Endodermal cell (in vitro differentiated cells): ENCODE measurements at regions not wholly inside any gene's neighbourhood (a gene's known extent, or its start where the extent isn't known, plus 50 kb on each side); places are given as distances from the start of the nearest gene placed in this dataset.

Experiments
- DNase-seq: peaks from one replicate; pipeline ENCODE4 v3.0.0-alpha.2; 2017
- H3K27ac ChIP-seq: 2 replicates; pipeline ENCODE4 v1.5.1; 2013; ENCODE audit warnings: mild to moderate bottlenecking, low read depth, low read length, moderate library complexity
- H3K27me3 ChIP-seq: 2 replicates; pipeline ENCODE4 v1.6.1; 2013; ENCODE audit warnings: mild to moderate bottlenecking, low read length, moderate library complexity; ENCODE audit not compliant: insufficient read depth, control insufficient read depth, poor library complexity, severe bottlenecking
- H3K36me3 ChIP-seq: 2 replicates; pipeline ENCODE4 v1.7.0; 2013; ENCODE audit warnings: mild to moderate bottlenecking, low read length, moderate library complexity; ENCODE audit not compliant: control insufficient read depth, insufficient read depth
- H3K4me1 ChIP-seq: one replicate; pipeline ENCODE4 v1.7.0; 2013; ENCODE audit warnings: low read length; ENCODE audit not compliant: control insufficient read depth, insufficient read depth
- H3K4me3 ChIP-seq: 2 replicates; pipeline ENCODE4 v1.5.1; 2013; ENCODE audit warnings: mild to moderate bottlenecking, low read length, moderate library complexity
- H3K9ac ChIP-seq: 2 replicates; pipeline ENCODE4 v1.6.1; 2013; ENCODE audit warnings: mild to moderate bottlenecking, low read length, moderate library complexity; ENCODE audit not compliant: poor library complexity, severe bottlenecking; ENCODE audit errors: extremely low read depth
- H3K9me3 ChIP-seq: 2 replicates; pipeline ENCODE4 v1.6.1; 2013; ENCODE audit warnings: mild to moderate bottlenecking, low read length, moderate library complexity; ENCODE audit not compliant: control insufficient read depth
- H3K27ac Mint-ChIP-seq: 2 replicates; pipeline ENCODE4 v1.8.0; 2020; ENCODE audit warnings: mixed read lengths
- H3K27me3 Mint-ChIP-seq: 2 replicates; pipeline ENCODE4 v1.8.0; 2021; ENCODE audit warnings: mild to moderate bottlenecking, mixed read lengths; ENCODE audit not compliant: insufficient read depth
- H3K36me3 Mint-ChIP-seq: 2 replicates; pipeline ENCODE4 v1.8.0; 2020; ENCODE audit warnings: low read depth, mixed read lengths
- H3K4me1 Mint-ChIP-seq: 2 replicates; pipeline ENCODE4 v1.8.0; 2020; ENCODE audit warnings: mixed read lengths
- H3K4me3 Mint-ChIP-seq: 2 replicates; pipeline ENCODE4 v1.8.0; 2020; ENCODE audit warnings: mild to moderate bottlenecking, moderate library complexity, mixed read lengths
- H3K9me3 Mint-ChIP-seq: 2 replicates; pipeline ENCODE4 v1.8.0; 2020; ENCODE audit warnings: mild to moderate bottlenecking, mixed read lengths
- WGBS, 2 experiments: methylation state at CpG; one replicate each; pipeline versions ENCODE4 v1.1.5 to v1.1.7; 2013; ENCODE audit warnings: missing lambda C conversion rate in 2 of 2, mixed read lengths in 1 of 2; ENCODE audit not compliant: insufficient coverage in 1 of 2, insufficient read length in 1 of 2; 5-methylcytosine and 5-hydroxymethylcytosine counted together
- TF ChIP-seq, protein P1 (sequence below): fragments of 200-600 bp; sonication (generic); conservative IDR thresholded peaks from 2 replicates; pipeline ENCODE4 v1.5.0; 2021; ENCODE audit warnings: antibody characterized with exemption, mild to moderate bottlenecking

DNA sequence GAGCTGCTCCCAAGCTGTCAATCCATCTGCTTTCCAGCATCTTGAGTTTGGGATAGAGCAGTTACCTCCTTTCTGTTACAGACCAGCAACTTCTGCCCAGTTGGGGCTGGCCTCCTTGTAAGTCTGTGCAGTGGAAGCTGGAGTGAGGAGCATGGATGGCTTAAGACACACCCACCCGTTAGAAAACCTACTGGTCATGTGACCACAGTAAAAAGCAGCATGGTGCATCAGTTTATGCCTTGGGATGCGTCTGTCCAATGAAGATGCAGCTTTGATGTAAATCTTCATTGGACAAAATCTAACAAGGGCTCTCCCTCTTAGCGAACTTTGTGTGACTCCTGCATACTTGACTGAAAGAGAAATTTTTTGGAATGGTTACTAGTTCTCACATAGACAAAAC, 453.5 kb downstream of the TYW1 start:
- peaks cover 3% of the 10 kb centered on the region for H3K4me1 ChIP-seq
- H3K9me3 Mint-ChIP-seq, result peaks cover 5% of the 10 kb centered on the region
- no peak overlapping the region for H3K27ac ChIP-seq
- WGBS, 2 experiments, result 79 to 92% methylated on average over 2 to 3 of the region's 3 CpGs
- H3K4me1 Mint-ChIP-seq, result peaks cover 29% of the 10 kb centered on the region
- H3K27me3 ChIP-seq, result no peaks in the 10 kb centered on the region
- no peak overlapping the region for H3K4me3 ChIP-seq
- H3K27ac Mint-ChIP-seq, result no peak overlapping the region
- TF ChIP-seq, protein P1, sequence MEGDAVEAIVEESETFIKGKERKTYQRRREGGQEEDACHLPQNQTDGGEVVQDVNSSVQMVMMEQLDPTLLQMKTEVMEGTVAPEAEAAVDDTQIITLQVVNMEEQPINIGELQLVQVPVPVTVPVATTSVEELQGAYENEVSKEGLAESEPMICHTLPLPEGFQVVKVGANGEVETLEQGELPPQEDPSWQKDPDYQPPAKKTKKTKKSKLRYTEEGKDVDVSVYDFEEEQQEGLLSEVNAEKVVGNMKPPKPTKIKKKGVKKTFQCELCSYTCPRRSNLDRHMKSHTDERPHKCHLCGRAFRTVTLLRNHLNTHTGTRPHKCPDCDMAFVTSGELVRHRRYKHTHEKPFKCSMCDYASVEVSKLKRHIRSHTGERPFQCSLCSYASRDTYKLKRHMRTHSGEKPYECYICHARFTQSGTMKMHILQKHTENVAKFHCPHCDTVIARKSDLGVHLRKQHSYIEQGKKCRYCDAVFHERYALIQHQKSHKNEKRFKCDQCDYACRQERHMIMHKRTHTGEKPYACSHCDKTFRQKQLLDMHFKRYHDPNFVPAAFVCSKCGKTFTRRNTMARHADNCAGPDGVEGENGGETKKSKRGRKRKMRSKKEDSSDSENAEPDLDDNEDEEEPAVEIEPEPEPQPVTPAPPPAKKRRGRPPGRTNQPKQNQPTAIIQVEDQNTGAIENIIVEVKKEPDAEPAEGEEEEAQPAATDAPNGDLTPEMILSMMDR, result no peak
- no peak overlapping the region for H3K4me3 Mint-ChIP-seq
- H3K9me3 ChIP-seq, result peaks cover 5% of the 10 kb centered on the region
- H3K9ac ChIP-seq, result no peak overlapping the region
- no peaks in the 10 kb centered on the region for H3K27me3 Mint-ChIP-seq
- H3K36me3 Mint-ChIP-seq, result no peaks in the 10 kb centered on the region
- H3K36me3 ChIP-seq, result no peaks in the 10 kb centered on the region
- no peak for DNase-seq

GRCh38 chr7:67451306-67451705, 454.7 kb downstream of the TYW1 start:
- H3K4me1 ChIP-seq, result peaks cover 3% of the 10 kb centered on the region
- Mint-ChIP-seq H3K4me1 (peaks cover 21% of the 10 kb centered on the region), H3K27ac (no peak overlapping the region), H3K4me3 (no peak overlapping the region), H3K27me3 (no peaks in the 10 kb centered on the region), H3K9me3 (peaks cover 4% of the 10 kb centered on the region), H3K36me3 (no peaks in the 10 kb centered on the region)
- 95 to 99% methylated on average over 7 to 9 of the region's 9 CpGs for WGBS, 2 experiments
- no peaks in the 10 kb centered on the region for H3K27me3 ChIP-seq
- H3K27ac ChIP-seq, result no peak overlapping the region
- peaks cover 5% of the 10 kb centered on the region for H3K9me3 ChIP-seq
- DNase-seq, result no peak
- TF ChIP-seq, protein P1, result no peak
- no peak overlapping the region for H3K9ac ChIP-seq
- no peak overlapping the region for H3K4me3 ChIP-seq
- H3K36me3 ChIP-seq, result no peaks in the 10 kb centered on the region

GRCh38 chr7:67452516-67453026, 455.9 kb downstream of the TYW1 start:
- Histone ChIP-seq H3K9me3 (peaks cover under 1% of the 10 kb centered on the region), H3K27me3 (no peaks in the 10 kb centered on the region), H3K27ac (no peak overlapping the region), H3K9ac (no peak overlapping the region), H3K36me3 (no peaks in the 10 kb centered on the region), H3K4me3 (no peak overlapping the region), H3K4me1 (peaks cover 3% of the 10 kb centered on the region)
- Mint-ChIP-seq H3K36me3 (no peaks in the 10 kb centered on the region), H3K9me3 (peaks cover 4% of the 10 kb centered on the region), H3K27ac (no peak overlapping the region), H3K4me1 (peaks cover 20% of the 10 kb centered on the region), H3K4me3 (no peak overlapping the region), H3K27me3 (peaks cover 4% of the 10 kb centered on the region)
- WGBS, 2 experiments, result 86 to 94% methylated on average over 6 of the region's 6 CpGs
- no peak for DNase-seq
- TF ChIP-seq, protein P1, result no peak
